Endodermal cell (in vitro differentiated cells): ENCODE measurements at regions not wholly inside any gene's neighbourhood (a gene's known extent, or its start where the extent isn't known, plus 50 kb on each side); places are given as distances from the start of the nearest gene placed in this dataset.

Source experiments
- DNase-seq: peaks from one replicate; pipeline ENCODE4 v3.0.0-alpha.2; 2017
- H3K27ac ChIP-seq: 2 replicates; pipeline ENCODE4 v1.5.1; 2013; ENCODE audit warnings: mild to moderate bottlenecking, low read depth, low read length, moderate library complexity
- H3K27me3 ChIP-seq: 2 replicates; pipeline ENCODE4 v1.6.1; 2013; ENCODE audit warnings: mild to moderate bottlenecking, low read length, moderate library complexity; ENCODE audit not compliant: insufficient read depth, control insufficient read depth, poor library complexity, severe bottlenecking
- H3K36me3 ChIP-seq: 2 replicates; pipeline ENCODE4 v1.7.0; 2013; ENCODE audit warnings: mild to moderate bottlenecking, low read length, moderate library complexity; ENCODE audit not compliant: control insufficient read depth, insufficient read depth
- H3K4me1 ChIP-seq: one replicate; pipeline ENCODE4 v1.7.0; 2013; ENCODE audit warnings: low read length; ENCODE audit not compliant: control insufficient read depth, insufficient read depth
- H3K4me3 ChIP-seq: 2 replicates; pipeline ENCODE4 v1.5.1; 2013; ENCODE audit warnings: mild to moderate bottlenecking, low read length, moderate library complexity
- H3K9ac ChIP-seq: 2 replicates; pipeline ENCODE4 v1.6.1; 2013; ENCODE audit warnings: mild to moderate bottlenecking, low read length, moderate library complexity; ENCODE audit not compliant: poor library complexity, severe bottlenecking; ENCODE audit errors: extremely low read depth
- H3K9me3 ChIP-seq: 2 replicates; pipeline ENCODE4 v1.6.1; 2013; ENCODE audit warnings: mild to moderate bottlenecking, low read length, moderate library complexity; ENCODE audit not compliant: control insufficient read depth
- H3K27ac Mint-ChIP-seq: 2 replicates; pipeline ENCODE4 v1.8.0; 2020; ENCODE audit warnings: mixed read lengths
- H3K27me3 Mint-ChIP-seq: 2 replicates; pipeline ENCODE4 v1.8.0; 2021; ENCODE audit warnings: mild to moderate bottlenecking, mixed read lengths; ENCODE audit not compliant: insufficient read depth
- H3K36me3 Mint-ChIP-seq: 2 replicates; pipeline ENCODE4 v1.8.0; 2020; ENCODE audit warnings: low read depth, mixed read lengths
- H3K4me1 Mint-ChIP-seq: 2 replicates; pipeline ENCODE4 v1.8.0; 2020; ENCODE audit warnings: mixed read lengths
- H3K4me3 Mint-ChIP-seq: 2 replicates; pipeline ENCODE4 v1.8.0; 2020; ENCODE audit warnings: mild to moderate bottlenecking, moderate library complexity, mixed read lengths
- H3K9me3 Mint-ChIP-seq: 2 replicates; pipeline ENCODE4 v1.8.0; 2020; ENCODE audit warnings: mild to moderate bottlenecking, mixed read lengths
- WGBS, 2 experiments: methylation state at CpG; one replicate each; pipeline versions ENCODE4 v1.1.5 to v1.1.7; 2013; ENCODE audit warnings: missing lambda C conversion rate in 2 of 2, mixed read lengths in 1 of 2; ENCODE audit not compliant: insufficient coverage in 1 of 2, insufficient read length in 1 of 2; 5-methylcytosine and 5-hydroxymethylcytosine counted together
- TF ChIP-seq, protein P1 (sequence below): fragments of 200-600 bp; sonication (generic); conservative IDR thresholded peaks from 2 replicates; pipeline ENCODE4 v1.5.0; 2021; ENCODE audit warnings: antibody characterized with exemption, mild to moderate bottlenecking

- peaks cover 5% of the 10 kb centered on the region for H3K4me1 Mint-ChIP-seq
- H3K27ac Mint-ChIP-seq, result no peak overlapping the region
- Histone ChIP-seq H3K27me3 (no peaks in the 10 kb centered on the region), H3K9me3 (no peaks in the 10 kb centered on the region), H3K36me3 (no peaks in the 10 kb centered on the region), H3K4me1 (no peaks in the 10 kb centered on the region), H3K27ac (no peak overlapping the region), H3K9ac (no peak overlapping the region), H3K4me3 (no peak overlapping the region)
- WGBS, 2 experiments, result 91% methylated on average over 6 to 7 of the region's 7 CpGs
- no peaks in the 10 kb centered on the region for H3K36me3 Mint-ChIP-seq
- no peaks in the 10 kb centered on the region for H3K9me3 Mint-ChIP-seq
- TF ChIP-seq, protein P1, sequence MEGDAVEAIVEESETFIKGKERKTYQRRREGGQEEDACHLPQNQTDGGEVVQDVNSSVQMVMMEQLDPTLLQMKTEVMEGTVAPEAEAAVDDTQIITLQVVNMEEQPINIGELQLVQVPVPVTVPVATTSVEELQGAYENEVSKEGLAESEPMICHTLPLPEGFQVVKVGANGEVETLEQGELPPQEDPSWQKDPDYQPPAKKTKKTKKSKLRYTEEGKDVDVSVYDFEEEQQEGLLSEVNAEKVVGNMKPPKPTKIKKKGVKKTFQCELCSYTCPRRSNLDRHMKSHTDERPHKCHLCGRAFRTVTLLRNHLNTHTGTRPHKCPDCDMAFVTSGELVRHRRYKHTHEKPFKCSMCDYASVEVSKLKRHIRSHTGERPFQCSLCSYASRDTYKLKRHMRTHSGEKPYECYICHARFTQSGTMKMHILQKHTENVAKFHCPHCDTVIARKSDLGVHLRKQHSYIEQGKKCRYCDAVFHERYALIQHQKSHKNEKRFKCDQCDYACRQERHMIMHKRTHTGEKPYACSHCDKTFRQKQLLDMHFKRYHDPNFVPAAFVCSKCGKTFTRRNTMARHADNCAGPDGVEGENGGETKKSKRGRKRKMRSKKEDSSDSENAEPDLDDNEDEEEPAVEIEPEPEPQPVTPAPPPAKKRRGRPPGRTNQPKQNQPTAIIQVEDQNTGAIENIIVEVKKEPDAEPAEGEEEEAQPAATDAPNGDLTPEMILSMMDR, result no peak
- H3K27me3 Mint-ChIP-seq, result no peaks in the 10 kb centered on the region
- H3K4me3 Mint-ChIP-seq, result no peak overlapping the region
- DNase-seq, result no peak
Measured at GRCh38 chr4:153089742-153090141, 114.5 kb upstream of the TRIM2 start.

DNA sequence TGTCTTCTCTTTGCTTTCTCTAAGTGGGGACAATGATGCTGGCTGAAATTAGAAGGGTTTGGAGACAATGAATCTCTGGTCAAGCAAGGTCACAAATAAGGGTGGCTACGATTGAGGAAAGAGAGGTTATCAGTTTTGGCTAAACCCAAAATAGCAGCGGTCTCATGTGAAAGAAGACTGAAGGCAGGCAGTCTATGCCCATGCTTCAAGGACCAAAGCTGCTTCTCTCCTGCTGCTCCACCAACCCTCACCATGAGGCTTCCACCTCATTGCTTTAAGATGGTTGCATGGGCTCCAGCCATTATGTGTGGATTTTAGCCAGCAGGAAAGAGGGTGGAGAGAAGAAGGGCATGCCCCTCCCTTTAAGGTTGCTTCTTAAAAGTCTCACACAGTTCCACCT lies 114.1 kb upstream of the TRIM2 start:
- H3K36me3 Mint-ChIP-seq, result no peaks in the 10 kb centered on the region
- H3K4me3 Mint-ChIP-seq, result no peak overlapping the region
- H3K9me3 Mint-ChIP-seq, result no peaks in the 10 kb centered on the region
- Histone ChIP-seq H3K27ac (no peak overlapping the region), H3K9me3 (no peaks in the 10 kb centered on the region), H3K4me1 (no peaks in the 10 kb centered on the region), H3K9ac (no peak overlapping the region), H3K4me3 (no peak overlapping the region), H3K27me3 (no peaks in the 10 kb centered on the region), H3K36me3 (no peaks in the 10 kb centered on the region)
- peaks cover 5% of the 10 kb centered on the region for H3K4me1 Mint-ChIP-seq
- 93 to 100% methylated on average over 2 of the region's 2 CpGs for WGBS, 2 experiments
- H3K27me3 Mint-ChIP-seq, result no peaks in the 10 kb centered on the region
- TF ChIP-seq, protein P1, result no peak
- no peak overlapping the region for H3K27ac Mint-ChIP-seq
- DNase-seq, result no peak

- H3K9me3 Mint-ChIP-seq, result no peaks in the 10 kb centered on the region
- H3K27ac Mint-ChIP-seq, result no peak overlapping the region
- Histone ChIP-seq H3K4me1 (no peaks in the 10 kb centered on the region), H3K9ac (no peak overlapping the region), H3K27me3 (no peaks in the 10 kb centered on the region), H3K36me3 (no peaks in the 10 kb centered on the region), H3K9me3 (no peaks in the 10 kb centered on the region), H3K4me3 (no peak overlapping the region), H3K27ac (no peak overlapping the region)
- no peaks in the 10 kb centered on the region for H3K36me3 Mint-ChIP-seq
- H3K4me1 Mint-ChIP-seq, result peaks cover 2% of the 10 kb centered on the region
- TF ChIP-seq, protein P1, result no peak
- H3K27me3 Mint-ChIP-seq, result no peaks in the 10 kb centered on the region
- H3K4me3 Mint-ChIP-seq, result no peak overlapping the region
- WGBS, 2 experiments, result 93 to 100% methylated on average over 5 to 6 of the region's 6 CpGs
- no peak for DNase-seq
Measured at GRCh38 chr4:153090670-153091385, 113.4 kb upstream of the TRIM2 start.
